T-cell (primary cell): ENCODE measurements at regions not wholly inside any gene's neighbourhood (a gene's known extent, or its start where the extent isn't known, plus 50 kb on each side); places are given as distances from the start of the nearest gene placed in this dataset.

Experiments
- ATAC-seq, 4 experiments: fragments of 200-7000 bp in 3 of 4; fragments of 150-1000 bp in 1 of 4; cut with Tn5 transposase; replicated peaks in 1 of 4; 1 replicate in 3 of 4; 2 replicates in 1 of 4; pipeline ENCODE4 v1.10.0; 2021; ENCODE audit warnings: moderate library complexity in 3 of 4, mild to moderate bottlenecking in 2 of 4, moderate number of reproducible peaks in 1 of 4
- CTCF ChIA-PET, 2 donors: fragments of 300-600 bp; sonication (Branson Sonifier 250); formaldehyde crosslinking; loops; one replicate each; lab custom pipeline; 2022; ENCODE audit warnings: antibody characterized with exemption in 2 of 2; lab: Charles Lee
- POLR2A ChIA-PET, 2 donors: fragments of 300-600 bp; sonication (Branson Sonifier 250); formaldehyde crosslinking; loops; one replicate each; lab custom pipeline; 2022; ENCODE audit warnings: antibody characterized with exemption in 2 of 2; lab: Charles Lee
- DNase-seq, 35 experiments: peaks; one replicate each; pipeline versions ENCODE4 v3.0.0 to v3.0.0-alpha.2; 2013 to 2023
- H3K27ac ChIP-seq: one replicate; pipeline ENCODE4 v1.5.1; 2013; ENCODE audit warnings: low read length
- H3K27me3 ChIP-seq, 2 experiments: replicated peaks in 1 of 2; 1 replicate in 1 of 2; 2 replicates in 1 of 2; pipeline versions ENCODE4 v1.6.1 to v1.7.0; 2013; ENCODE audit warnings: low read length in 1 of 2, mixed read lengths in 1 of 2; ENCODE audit not compliant: control insufficient read depth in 2 of 2, insufficient read depth in 2 of 2; ENCODE audit errors: extremely low read depth in 1 of 2
- H3K36me3 ChIP-seq, 2 donors: 1 replicate in 1 of 2; 2 replicates in 1 of 2; pipeline versions ENCODE4 v1.6.1 to v1.7.0; 2013; ENCODE audit warnings: low read length in 1 of 2; ENCODE audit not compliant: control insufficient read depth in 2 of 2, insufficient read depth in 1 of 2; ENCODE audit errors: extremely low read depth in 1 of 2
- H3K4me1 ChIP-seq, 2 experiments: 1 replicate in 1 of 2; 2 replicates in 1 of 2; pipeline versions ENCODE4 v1.6.1 to v1.7.0; 2013; ENCODE audit warnings: low read length in 2 of 2, mixed read lengths in 1 of 2; ENCODE audit not compliant: insufficient read depth in 2 of 2, control insufficient read depth in 1 of 2; ENCODE audit errors: extremely low read depth in 1 of 2
- H3K4me3 ChIP-seq, 2 donors: 1 replicate in 1 of 2; 2 replicates in 1 of 2; pipeline versions ENCODE4 v1.5.1 to v1.7.0; 2013; ENCODE audit warnings: mild to moderate bottlenecking in 2 of 2, low read length in 1 of 2, moderate library complexity in 1 of 2; ENCODE audit not compliant: control insufficient read depth in 1 of 2; ENCODE audit errors: extremely low read depth in 1 of 2
- H3K9me3 ChIP-seq: 2 replicates; pipeline ENCODE4 v1.7.0; 2013
- H3K27ac Mint-ChIP-seq, 2 donors: one replicate each; pipeline ENCODE4 v1.8.0; 2020 to 2021; ENCODE audit warnings: mild to moderate bottlenecking in 2 of 2, mixed read lengths in 2 of 2
- H3K27me3 Mint-ChIP-seq, 2 donors: one replicate each; pipeline ENCODE4 v1.8.0; 2021 to 2022; ENCODE audit warnings: mixed read lengths in 2 of 2
- H3K36me3 Mint-ChIP-seq: one replicate; pipeline ENCODE4 v1.8.0; 2021; ENCODE audit warnings: mixed read lengths
- H3K4me1 Mint-ChIP-seq, 3 donors: one replicate each; pipeline ENCODE4 v1.8.0; 2020 to 2022; ENCODE audit warnings: mixed read lengths in 3 of 3, mild to moderate bottlenecking in 1 of 3
- H3K4me3 Mint-ChIP-seq, 3 donors: one replicate each; pipeline ENCODE4 v1.8.0; 2020 to 2022; ENCODE audit warnings: mild to moderate bottlenecking in 3 of 3, mixed read lengths in 3 of 3, moderate library complexity in 3 of 3
- H3K9me3 Mint-ChIP-seq, 3 donors: one replicate each; pipeline ENCODE4 v1.8.0; 2020 to 2022; ENCODE audit warnings: mixed read lengths in 3 of 3
- whole genome bisulfite sequencing: methylation state at CpG from one replicate; pipeline ENCODE4 v1.1.5; 2013; ENCODE audit warnings: missing lambda C conversion rate; ENCODE audit not compliant: insufficient coverage; 5-methylcytosine and 5-hydroxymethylcytosine counted together

DNA sequence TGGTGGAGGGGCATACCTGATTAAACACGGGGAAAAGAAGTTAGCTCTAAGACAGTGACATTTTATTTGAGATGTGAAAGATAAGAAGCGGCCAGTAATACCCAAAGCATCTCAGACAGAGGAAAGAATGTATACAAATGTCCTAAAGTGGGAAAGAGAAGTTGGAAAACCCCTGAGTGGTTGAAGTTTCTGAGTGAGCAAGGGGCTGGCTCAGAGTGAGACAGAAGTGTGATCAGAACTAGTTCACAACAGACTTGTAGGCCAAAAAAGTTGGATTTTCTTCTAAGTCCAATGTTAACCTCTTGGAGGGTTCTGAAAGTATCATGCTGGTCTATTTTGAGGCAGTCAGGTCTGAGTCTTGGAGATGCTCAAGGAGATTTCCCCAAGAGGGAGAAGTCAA lies 608.7 kb downstream of the SOX6 start:
- H3K36me3 ChIP-seq = no peaks in the 10 kb centered on the region
- no peak overlapping the region for H3K27ac ChIP-seq
- no peak for ATAC-seq
- Mint-ChIP-seq H3K36me3 (no peaks in the 10 kb centered on the region), H3K4me3 (no peak overlapping the region), H3K4me1 (no peaks in the 10 kb centered on the region), H3K27ac (no peak overlapping the region), H3K9me3 (peaks cover 0 to 9% (median 4%) of the 10 kb centered on the region in 3 donors), H3K27me3 (no peaks in the 10 kb centered on the region)
- DNase-seq = no peak
- CTCF ChIA-PET = no interaction called here
- 56% methylated on average over 2 of the region's 2 CpGs for WGBS
- no peak overlapping the region for H3K4me3 ChIP-seq
- no peaks in the 10 kb centered on the region for H3K4me1 ChIP-seq
- H3K9me3 ChIP-seq = no peaks in the 10 kb centered on the region
- peaks cover 0 to 2% of the 10 kb centered on the region in 2 experiments for H3K27me3 ChIP-seq
- POLR2A ChIA-PET = no interaction called here

DNA sequence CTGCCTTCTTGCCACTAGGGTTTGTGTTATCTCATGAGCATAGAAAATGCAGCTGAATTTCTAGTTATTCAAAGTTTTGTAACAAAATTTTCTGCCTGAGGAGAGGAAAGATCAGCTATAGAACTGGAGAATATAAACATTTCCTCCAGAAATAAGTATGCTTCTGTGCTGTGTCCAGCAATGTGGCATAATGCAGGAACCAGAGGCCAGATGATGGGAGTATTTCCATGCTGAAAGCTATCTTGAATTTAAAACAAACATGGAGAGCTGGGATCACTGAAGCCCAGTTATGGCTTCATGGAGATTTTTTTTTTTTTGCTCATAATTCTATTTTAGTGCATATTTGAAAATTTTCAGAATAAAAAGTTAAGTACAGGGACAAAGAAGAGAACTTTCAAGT lies 608.2 kb downstream of the SOX6 start:
- no peak overlapping the region for H3K4me3 ChIP-seq
- H3K27me3 ChIP-seq = peaks cover 0 to 2% of the 10 kb centered on the region in 2 experiments
- Mint-ChIP-seq H3K9me3 (peaks cover 0 to 9% (median 4%) of the 10 kb centered on the region in 3 donors), H3K4me3 (no peak overlapping the region), H3K4me1 (no peaks in the 10 kb centered on the region), H3K27ac (no peak overlapping the region), H3K27me3 (no peaks in the 10 kb centered on the region), H3K36me3 (no peaks in the 10 kb centered on the region)
- no peak overlapping the region for H3K27ac ChIP-seq
- POLR2A ChIA-PET = no interaction called here
- ATAC-seq = no peak
- CTCF ChIA-PET = no interaction called here
- DNase-seq = no peak
- H3K4me1 ChIP-seq = no peaks in the 10 kb centered on the region
- H3K36me3 ChIP-seq = no peaks in the 10 kb centered on the region
- no peaks in the 10 kb centered on the region for H3K9me3 ChIP-seq

DNA sequence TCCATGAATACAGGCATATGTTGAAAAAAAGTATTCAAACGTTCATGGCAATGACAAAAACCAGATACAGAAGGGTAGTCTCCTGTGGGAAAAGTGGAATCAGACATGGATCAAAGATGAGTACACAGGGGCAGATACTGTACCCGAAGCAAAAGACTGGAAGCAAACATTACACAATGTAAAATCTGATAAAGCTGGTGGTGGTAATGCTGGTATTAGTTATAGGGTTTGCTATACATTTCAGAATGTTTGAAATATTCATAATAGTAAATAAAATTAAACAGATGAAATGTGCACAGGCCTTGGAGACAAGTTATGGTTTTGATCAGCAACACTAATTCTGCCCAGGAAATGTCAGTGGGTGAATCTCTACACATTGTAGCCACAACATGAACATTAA lies 607.6 kb downstream of the SOX6 start:
- Mint-ChIP-seq H3K4me1 (no peaks in the 10 kb centered on the region), H3K27me3 (no peaks in the 10 kb centered on the region), H3K36me3 (no peaks in the 10 kb centered on the region), H3K27ac (no peak overlapping the region), H3K4me3 (no peak overlapping the region), H3K9me3 (peaks cover 1 to 9% (median 4%) of the 10 kb centered on the region in 3 donors)
- DNase-seq (no peak), ATAC-seq (no peak)
- 40% methylated on average over 1 of the region's 2 CpGs for WGBS
- Histone ChIP-seq H3K36me3 (no peaks in the 10 kb centered on the region), H3K4me1 (no peaks in the 10 kb centered on the region), H3K9me3 (no peaks in the 10 kb centered on the region), H3K4me3 (no peak overlapping the region), H3K27me3 (peaks cover 0 to 2% of the 10 kb centered on the region in 2 experiments), H3K27ac (no peak overlapping the region)
- ChIA-PET POLR2A (no interaction called here), CTCF (no interaction called here)

DNA sequence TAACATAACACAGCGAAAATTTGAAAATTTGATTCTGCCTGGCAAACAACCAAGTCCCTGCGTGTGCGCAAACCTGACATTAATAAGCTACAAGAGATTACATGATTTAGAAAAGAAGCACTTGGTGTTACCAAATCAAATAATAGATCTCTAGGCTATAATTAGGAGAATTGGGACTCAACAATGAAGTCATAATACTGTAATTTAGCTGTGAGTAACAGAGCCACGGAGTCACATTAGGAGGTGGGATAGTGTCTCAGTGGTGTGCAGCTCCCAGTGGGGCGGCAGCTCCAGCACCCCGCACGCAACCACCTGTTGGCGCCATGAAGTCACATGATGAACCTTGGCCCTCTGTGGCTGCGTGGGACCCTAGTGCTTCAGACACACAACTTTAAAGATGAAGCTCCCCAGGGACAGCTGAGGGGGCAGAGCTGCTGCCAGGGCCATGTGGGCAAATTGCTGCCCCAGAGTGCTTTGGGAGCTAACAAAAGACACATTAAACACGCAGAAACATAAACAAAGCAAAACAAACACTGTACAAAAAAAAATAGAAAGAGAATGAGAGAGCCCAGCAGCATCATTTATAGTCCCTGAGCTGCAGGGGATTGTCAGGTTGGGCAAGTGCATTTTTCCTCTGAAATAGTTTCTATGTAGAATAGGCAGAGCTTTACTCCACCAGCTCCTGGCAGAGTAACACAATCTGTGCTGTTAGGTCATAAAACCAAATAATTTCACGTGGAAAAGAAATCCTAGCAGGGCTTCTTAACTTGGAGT lies 605.6 kb downstream of the SOX6 start:
- Mint-ChIP-seq H3K4me3 (no peak overlapping the region), H3K9me3 (peaks cover 7 to 17% (median 9%) of the 10 kb centered on the region in 3 donors), H3K36me3 (no peaks in the 10 kb centered on the region), H3K4me1 (no peaks in the 10 kb centered on the region), H3K27me3 (peaks cover 0 to 2% of the 10 kb centered on the region in 2 donors), H3K27ac (no peak overlapping the region)
- Histone ChIP-seq H3K36me3 (no peaks in the 10 kb centered on the region), H3K4me3 (no peak overlapping the region), H3K27me3 (peaks cover 0 to 2% of the 10 kb centered on the region in 2 experiments), H3K9me3 (no peaks in the 10 kb centered on the region), H3K27ac (no peak overlapping the region), H3K4me1 (no peaks in the 10 kb centered on the region)
- ATAC-seq = no peak
- ChIA-PET CTCF (no interaction called here), POLR2A (no interaction called here)
- no peak for DNase-seq
- 88% methylated on average over 6 of the region's 11 CpGs for WGBS

- DNase-seq (no peak), ATAC-seq (no peak)
- H3K4me3 Mint-ChIP-seq = no peak overlapping the region
- POLR2A ChIA-PET = no interaction called here
- Histone ChIP-seq H3K4me1 (no peaks in the 10 kb centered on the region), H3K36me3 (no peaks in the 10 kb centered on the region), H3K27ac (no peak overlapping the region), H3K4me3 (no peak overlapping the region), H3K9me3 (no peaks in the 10 kb centered on the region), H3K27me3 (peaks cover 0 to 2% of the 10 kb centered on the region in 2 experiments)
- H3K27me3 Mint-ChIP-seq = peaks cover 0 to 12% of the 10 kb centered on the region in 2 donors
- H3K27ac Mint-ChIP-seq = no peak overlapping the region
- no peaks in the 10 kb centered on the region for H3K36me3 Mint-ChIP-seq
- no peaks in the 10 kb centered on the region for H3K4me1 Mint-ChIP-seq
- peaks cover 9 to 10% (median 9%) of the 10 kb centered on the region in 3 donors for H3K9me3 Mint-ChIP-seq
- no CpG with 5 or more reads among the region's 1 CpG for WGBS
- CTCF ChIA-PET = no interaction called here
Observed at GRCh38 chr11:15754221-15754620, 602.1 kb downstream of the SOX6 start.

DNA sequence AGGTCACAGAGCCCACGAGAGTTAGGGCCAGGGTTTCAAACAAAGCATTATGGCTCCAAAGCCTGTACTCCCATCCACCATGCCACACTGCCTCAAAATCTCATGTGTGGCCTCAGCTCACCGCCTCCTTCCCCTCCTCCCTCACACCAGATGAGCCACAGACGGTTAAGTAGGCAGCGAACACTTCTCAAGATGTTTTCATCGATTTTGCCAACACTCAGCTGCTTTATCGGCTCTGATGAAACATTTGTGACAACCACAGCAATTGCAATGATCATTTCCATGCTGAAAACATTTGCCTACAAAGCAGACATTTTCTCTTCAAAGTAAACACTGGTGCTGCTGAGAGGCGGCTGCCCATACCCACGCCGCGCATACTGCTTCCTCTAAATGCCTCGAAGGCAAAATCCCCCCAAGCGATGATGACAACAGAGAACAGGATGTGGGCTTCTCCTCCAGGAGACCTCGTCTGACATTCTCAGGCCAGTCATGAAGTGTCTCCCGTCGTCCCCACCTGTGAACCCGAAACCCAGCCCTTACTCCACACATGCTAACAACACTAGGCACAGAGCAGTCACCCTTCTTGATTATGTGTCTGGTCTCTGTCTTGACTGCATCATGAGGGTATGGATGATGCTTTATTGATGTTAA lies 599.2 kb downstream of the SOX6 start:
- no peak overlapping the region for H3K4me3 Mint-ChIP-seq
- no peak overlapping the region for H3K27ac Mint-ChIP-seq
- H3K4me1 Mint-ChIP-seq = no peaks in the 10 kb centered on the region
- ChIA-PET POLR2A (no interaction called here), CTCF (no interaction called here)
- Histone ChIP-seq H3K27me3 (no peaks in the 10 kb centered on the region), H3K36me3 (no peaks in the 10 kb centered on the region), H3K4me3 (no peak overlapping the region), H3K27ac (no peak overlapping the region), H3K4me1 (no peaks in the 10 kb centered on the region), H3K9me3 (no peaks in the 10 kb centered on the region)
- no peaks in the 10 kb centered on the region for H3K36me3 Mint-ChIP-seq
- 59% methylated on average over 12 of the region's 16 CpGs for WGBS
- H3K9me3 Mint-ChIP-seq = peaks cover 7 to 9% (median 9%) of the 10 kb centered on the region in 3 donors
- DNase-seq = no peak
- H3K27me3 Mint-ChIP-seq = peaks cover 6 to 12% of the 10 kb centered on the region in 2 donors
- no peak for ATAC-seq
